ENCODE measurements at regions not wholly inside any gene's neighbourhood (a gene's known extent, or its start where the extent isn't known, plus 50 kb on each side); places are given as distances from the start of the nearest gene placed in this dataset.

GRCh38 chr11:80617156-80617555 lies 1176.3 kb upstream of the TENM4 start:
- TF ChIP-seq CTCF (IDR thresholded peaks at IDR 0.05; ENCODE audit: insufficient read depth, low read length) = no peak
- TF ChIP-seq SPI1 (IDR thresholded peaks at IDR 0.05; ENCODE audit: borderline replicate concordance, low read depth) = no peak
- no peak for TF ChIP-seq REST (IDR thresholded peaks at IDR 0.05; ENCODE audit: insufficient replicate concordance, low read depth)
- no peak for TF ChIP-seq POLR2AphosphoS5 (IDR thresholded peaks at IDR 0.05; ENCODE audit: low read depth)

Data from HL-60 (cell line).